Lung (tissue), 11 donors: ENCODE measurements at regions not wholly inside any gene's neighbourhood (a gene's known extent, or its start where the extent isn't known, plus 50 kb on each side); places are given as distances from the start of the nearest gene placed in this dataset.

Source experiments
- ATAC-seq: fragments of 200-7000 bp; cut with Tn5 transposase; one replicate; pipeline ENCODE4 v1.9.1; 2020; ENCODE audit warnings: moderate number of reproducible peaks; ENCODE audit not compliant: insufficient read depth, low FRiP score
- DNase-seq, 3 donors: peaks; one replicate each; pipeline ENCODE4 v3.0.0-alpha.2; 2013 to 2017
- H3K27ac ChIP-seq, 2 donors: one replicate each; pipeline ENCODE4 v1.5.1; 2013; ENCODE audit warnings: mild to moderate bottlenecking in 2 of 2, moderate library complexity in 2 of 2, control low read depth in 1 of 2, inconsistent platforms in 1 of 2, low read depth in 1 of 2, low read length in 1 of 2
- H3K27me3 ChIP-seq, 3 donors: one replicate each; pipeline ENCODE4 v1.5.1; 2013; ENCODE audit warnings: low read length in 2 of 3; ENCODE audit not compliant: control insufficient read depth in 3 of 3, insufficient read depth in 3 of 3
- H3K36me3 ChIP-seq, 4 donors: one replicate each; pipeline ENCODE4 v1.5.1; 2013; ENCODE audit warnings: low read length in 4 of 4, mild to moderate bottlenecking in 1 of 4, moderate library complexity in 1 of 4; ENCODE audit not compliant: control insufficient read depth in 4 of 4, insufficient read depth in 4 of 4
- H3K4me1 ChIP-seq, 5 donors: one replicate each; pipeline ENCODE4 v1.5.1; 2013; ENCODE audit warnings: low read length in 5 of 5, mild to moderate bottlenecking in 2 of 5, moderate library complexity in 1 of 5; ENCODE audit not compliant: control insufficient read depth in 5 of 5, insufficient read depth in 5 of 5
- H3K4me3 ChIP-seq: one replicate; pipeline ENCODE4 v1.5.1; 2013; ENCODE audit warnings: mild to moderate bottlenecking, control low read depth, moderate library complexity
- H3K9ac ChIP-seq, 2 donors: one replicate each; pipeline ENCODE4 v1.5.1; 2013; ENCODE audit warnings: low read length in 2 of 2, control low read depth in 1 of 2; ENCODE audit not compliant: insufficient read depth in 1 of 2
- H3K9me3 ChIP-seq, 4 donors: one replicate each; pipeline ENCODE4 v1.5.1; 2013; ENCODE audit warnings: low read length in 3 of 4, mild to moderate bottlenecking in 1 of 4, moderate library complexity in 1 of 4; ENCODE audit not compliant: control insufficient read depth in 4 of 4, insufficient read depth in 3 of 4
- CTCF ChIP-seq: IDR thresholded peaks from 2 replicates; pipeline ENCODE4 v1.5.1; 2012; ENCODE audit warnings: mild to moderate bottlenecking; ENCODE audit errors: control extremely low read depth, extremely low read depth
- WGBS, 2 donors: extraction: QIAGEN DNeasy Blood & Tissue Kit; methylation state at CpG; one replicate each; pipeline ENCODE4 v1.1.7; 2013; 5-methylcytosine and 5-hydroxymethylcytosine counted together
- donor health status: control.
- donor health status: control.
- donor health status: Bipolar disorder and iron deficiency.
- donor health status: healthy.
- donor health status: DM: yes; HTN: yes; CAD: no.

DNA sequence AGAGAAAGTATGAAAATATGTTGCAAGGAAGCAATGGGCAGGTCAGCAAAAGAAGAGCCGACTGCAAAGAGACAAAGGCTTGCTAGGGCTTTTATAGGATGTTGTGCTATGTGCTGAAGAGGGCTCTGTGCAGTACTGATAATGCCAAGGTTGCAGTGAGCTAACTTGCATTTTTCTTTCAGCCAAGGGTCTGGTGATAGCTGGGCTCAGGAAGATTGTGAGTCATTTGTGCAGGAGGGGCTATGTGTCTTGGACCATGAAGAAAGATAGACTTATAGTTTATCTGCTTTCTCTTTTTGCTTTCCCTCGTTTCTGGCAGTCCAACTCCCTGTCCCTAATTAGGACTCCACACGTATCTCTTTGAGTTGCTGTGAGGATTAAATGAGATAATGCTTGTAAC is 64.5 kb upstream of the LRIG1 start:
- 73 to 90% methylated on average over 3 of the region's 3 CpGs for WGBS, 2 donors
- ATAC-seq (no peak), DNase-seq (no peak)
- Histone ChIP-seq H3K9ac (no peak overlapping the region), H3K27me3 (peaks cover 0 to 2% (median 0%) of the 10 kb centered on the region in 3 donors), H3K9me3 (no peaks in the 10 kb centered on the region), H3K4me1 (no peaks in the 10 kb centered on the region), H3K27ac (no peak overlapping the region), H3K36me3 (no peaks in the 10 kb centered on the region), H3K4me3 (no peak overlapping the region)
- no peak for TF ChIP-seq CTCF

DNA sequence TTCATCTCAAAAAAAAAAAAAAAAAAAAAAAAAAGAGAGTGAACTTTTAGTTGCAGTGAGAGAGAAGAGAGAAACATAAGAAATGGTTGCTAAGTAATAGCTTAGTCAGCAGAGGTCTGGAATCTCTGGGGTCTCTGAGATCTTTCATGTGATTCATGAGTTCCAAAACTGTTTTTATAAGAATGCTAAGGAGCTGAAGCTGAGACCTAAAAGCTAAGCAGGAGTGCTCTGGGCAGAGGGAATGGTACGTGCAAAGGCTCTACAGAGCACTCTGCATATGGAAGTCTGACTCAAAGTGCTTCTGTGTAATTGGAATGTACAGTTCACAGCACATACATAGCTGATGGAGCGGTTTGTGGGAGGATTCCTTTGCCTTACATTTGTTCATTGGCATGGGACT is 66.3 kb upstream of the LRIG1 start:
- ATAC-seq (no peak), DNase-seq (no peak)
- no peak for TF ChIP-seq CTCF
- H3K27me3 ChIP-seq, result peaks cover 0 to 2% (median 0%) of the 10 kb centered on the region in 3 donors
- no peak overlapping the region for H3K9ac ChIP-seq
- H3K9me3 ChIP-seq, result no peaks in the 10 kb centered on the region
- WGBS, 2 donors, result 91% methylated on average over 2 of the region's 2 CpGs
- H3K27ac ChIP-seq, result no peak overlapping the region
- H3K4me3 ChIP-seq, result no peak overlapping the region
- no peaks in the 10 kb centered on the region for H3K36me3 ChIP-seq
- H3K4me1 ChIP-seq, result peaks cover 0 to 2% (median 0%) of the 10 kb centered on the region in 5 donors

DNA sequence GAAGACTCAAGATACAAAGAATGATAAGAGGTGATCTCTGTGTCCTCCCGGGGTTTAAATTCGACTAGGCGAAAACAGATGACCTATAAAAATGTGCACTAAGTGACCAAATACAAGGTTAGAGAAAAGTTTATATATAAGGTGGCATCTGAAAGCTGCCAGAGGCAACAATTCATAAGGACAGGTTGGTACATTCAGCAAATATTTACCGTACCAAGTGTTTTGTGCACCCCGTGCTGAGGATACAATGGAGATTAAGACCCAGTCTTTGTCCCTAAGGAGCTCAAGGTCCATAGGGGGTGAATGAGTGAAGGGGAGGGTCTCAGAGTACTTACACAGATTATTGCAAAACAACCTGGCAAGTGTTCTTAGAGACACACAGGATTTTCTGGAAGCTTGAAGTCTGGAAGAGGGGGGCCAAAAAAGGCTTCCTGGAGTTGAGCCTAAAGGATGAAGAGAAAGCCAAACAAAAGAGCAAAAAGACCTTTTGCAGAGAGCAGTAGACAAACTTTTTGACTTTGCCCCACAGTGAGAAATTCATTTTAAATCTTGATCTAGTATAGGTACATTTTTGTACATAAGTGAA is 71.4 kb upstream of the LRIG1 start:
- H3K36me3 ChIP-seq, result no peaks in the 10 kb centered on the region
- no peaks in the 10 kb centered on the region for H3K9me3 ChIP-seq
- H3K27ac ChIP-seq, result no peak overlapping the region
- no peak overlapping the region for H3K9ac ChIP-seq
- H3K27me3 ChIP-seq, result no peaks in the 10 kb centered on the region
- ATAC-seq (no peak), DNase-seq (peak; percentile 16 to 90 (median 75))
- TF ChIP-seq CTCF, result no peak
- 65 to 79% methylated on average over 5 of the region's 5 CpGs for WGBS, 2 donors
- no peak overlapping the region for H3K4me3 ChIP-seq
- peaks cover 0 to 11% (median 0%) of the 10 kb centered on the region in 5 donors for H3K4me1 ChIP-seq
